ENCODE measurements at regions not wholly inside any gene's neighbourhood (a gene's known extent, or its start where the extent isn't known, plus 50 kb on each side); places are given as distances from the start of the nearest gene placed in this dataset.

DNA sequence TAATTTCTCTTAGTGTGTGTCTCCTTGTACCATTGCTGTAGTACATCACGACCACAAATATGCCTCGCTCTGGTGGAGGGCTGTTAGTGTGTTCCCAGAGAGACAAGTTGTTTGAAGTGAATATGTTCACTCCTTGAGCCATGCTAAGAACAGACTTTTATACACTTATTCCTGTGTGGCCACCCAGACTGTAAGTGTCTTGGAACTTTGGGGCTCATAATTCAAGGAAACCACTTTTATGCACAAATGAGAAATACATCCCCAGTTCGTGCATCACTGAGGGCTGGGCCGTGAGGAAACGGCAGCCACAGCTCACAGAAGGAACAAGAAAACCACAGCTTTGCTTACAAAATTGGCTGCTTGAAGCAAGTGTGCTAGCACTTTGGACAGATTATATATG is 362.2 kb upstream of the DDHD1 start:
- Histone ChIP-seq H3K4me3 (ENCODE audit: low read length) (no peak overlapping the region), H3K27me3 (ENCODE audit: control insufficient read depth in 2 of 2, insufficient read depth in 2 of 2, low read length in 2 of 2) (no peaks in the 10 kb centered on the region), H3K4me1 (ENCODE audit: control insufficient read depth in 2 of 2, insufficient read depth in 2 of 2, low read length in 2 of 2) (no peaks in the 10 kb centered on the region), H3K36me3 (ENCODE audit: control insufficient read depth in 2 of 3, insufficient read depth in 3 of 3, low read length in 3 of 3) (no peaks in the 10 kb centered on the region), H3K27ac (ENCODE audit: low read depth, low read length) (no peak overlapping the region), H3K9me3 (ENCODE audit: control insufficient read depth in 2 of 3, low read length in 3 of 3) (no peaks in the 10 kb centered on the region)
- DNase-seq (no peak), ATAC-seq (no peak)
- Mint-ChIP-seq H3K27me3 (no peaks in the 10 kb centered on the region), H3K27ac (no peak overlapping the region), H3K4me3 (no peak overlapping the region), H3K36me3 (no peaks in the 10 kb centered on the region), H3K9me3 (peaks cover 0 to 5% (median 0%) of the 10 kb centered on the region in 11 donors), H3K4me1 (peaks cover 0 to 10% (median 0%) of the 10 kb centered on the region in 7 donors)
- CTCF ChIA-PET: no interaction called here
- intact Hi-C loops (cut with micrococcal nuclease): no loop called here
- POLR2A ChIA-PET: no interaction called here

DNA sequence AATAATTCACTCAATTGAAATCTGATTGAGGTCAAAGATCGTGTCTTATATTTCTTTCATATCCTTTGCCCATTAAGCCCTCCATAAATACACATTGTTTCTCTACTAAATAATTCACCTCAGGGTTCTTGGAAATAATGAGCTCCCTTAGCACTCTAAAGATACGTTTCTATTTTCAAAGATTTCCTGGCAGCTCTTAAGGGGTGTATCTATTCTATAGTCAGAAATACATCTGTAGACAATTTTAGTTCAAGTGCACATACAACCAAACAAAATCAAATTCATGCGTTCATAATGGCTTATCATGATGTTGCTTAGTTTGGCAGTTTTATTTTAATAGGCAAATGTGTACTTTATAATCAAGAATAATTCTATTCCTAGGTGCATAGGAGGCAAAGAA is 361.1 kb upstream of the DDHD1 start:
- peaks cover 0 to 5% (median 0%) of the 10 kb centered on the region in 11 donors for H3K9me3 Mint-ChIP-seq
- Histone ChIP-seq H3K27me3 (ENCODE audit: control insufficient read depth in 2 of 2, insufficient read depth in 2 of 2, low read length in 2 of 2) (no peaks in the 10 kb centered on the region), H3K4me3 (ENCODE audit: low read length) (no peak overlapping the region), H3K4me1 (ENCODE audit: control insufficient read depth in 2 of 2, insufficient read depth in 2 of 2, low read length in 2 of 2) (no peaks in the 10 kb centered on the region), H3K9me3 (ENCODE audit: control insufficient read depth in 2 of 3, low read length in 3 of 3) (no peaks in the 10 kb centered on the region), H3K27ac (ENCODE audit: low read depth, low read length) (no peak overlapping the region), H3K36me3 (ENCODE audit: control insufficient read depth in 2 of 3, insufficient read depth in 3 of 3, low read length in 3 of 3) (no peaks in the 10 kb centered on the region)
- H3K36me3 Mint-ChIP-seq: no peaks in the 10 kb centered on the region
- DNase-seq (no peak), ATAC-seq (no peak)
- ChIA-PET POLR2A (no interaction called here), CTCF (no interaction called here)
- no peak overlapping the region for H3K27ac Mint-ChIP-seq
- intact Hi-C loops (cut with micrococcal nuclease): no loop called here
- H3K4me3 Mint-ChIP-seq: no peak overlapping the region
- peaks cover 0 to 10% (median 0%) of the 10 kb centered on the region in 7 donors for H3K4me1 Mint-ChIP-seq
- no peaks in the 10 kb centered on the region for H3K27me3 Mint-ChIP-seq

DNA sequence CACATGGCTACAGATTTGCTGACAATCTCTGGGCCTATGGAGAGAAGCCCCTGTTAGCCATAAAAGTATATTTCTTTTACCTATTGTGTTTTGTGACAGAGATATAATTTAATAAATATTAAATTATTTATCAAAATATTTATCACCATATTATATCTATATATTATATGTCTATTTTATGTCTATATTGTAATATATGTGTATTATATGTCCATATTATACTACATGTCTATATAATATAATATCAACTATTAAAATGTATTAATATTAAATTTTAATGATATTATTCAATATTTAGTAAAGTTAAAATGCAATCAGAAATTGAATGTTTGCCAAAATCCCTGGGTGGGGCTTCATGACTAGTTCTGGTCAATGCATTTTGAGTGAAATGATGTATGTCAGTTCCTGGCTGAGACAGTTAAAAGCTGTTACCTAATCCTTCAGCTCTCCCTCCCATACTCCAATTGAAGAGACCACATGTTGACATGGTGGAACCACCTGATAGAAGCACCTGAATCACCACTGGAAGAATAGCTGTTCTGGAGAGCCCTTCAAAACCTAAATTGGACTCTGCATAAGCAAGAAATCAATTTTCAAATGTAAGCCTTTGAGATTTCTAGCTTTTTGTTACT is 357.3 kb upstream of the DDHD1 start:
- ATAC-seq (no peak), DNase-seq (no peak)
- H3K9me3 ChIP-seq (ENCODE audit: control insufficient read depth in 2 of 3, low read length in 3 of 3): peaks cover 0 to 4% (median 0%) of the 10 kb centered on the region in 3 experiments
- ChIA-PET POLR2A (no interaction called here), CTCF (no interaction called here)
- H3K4me1 ChIP-seq (ENCODE audit: control insufficient read depth in 2 of 2, insufficient read depth in 2 of 2, low read length in 2 of 2): no peaks in the 10 kb centered on the region
- no peak overlapping the region for H3K27ac ChIP-seq (ENCODE audit: low read depth, low read length)
- Mint-ChIP-seq H3K9me3 (peaks cover 0 to 17% (median 7%) of the 10 kb centered on the region in 11 donors), H3K27me3 (peaks cover 0 to 5% (median 0%) of the 10 kb centered on the region in 5 donors), H3K4me3 (no peak overlapping the region), H3K36me3 (peaks cover 0 to 4% (median under 1%) of the 10 kb centered on the region in 5 donors), H3K4me1 (peaks cover 0 to 5% (median 0%) of the 10 kb centered on the region in 7 donors), H3K27ac (no peak overlapping the region)
- intact Hi-C loops (cut with micrococcal nuclease): no loop called here
- H3K27me3 ChIP-seq (ENCODE audit: control insufficient read depth in 2 of 2, insufficient read depth in 2 of 2, low read length in 2 of 2): no peaks in the 10 kb centered on the region
- H3K4me3 ChIP-seq (ENCODE audit: low read length): no peak overlapping the region
- H3K36me3 ChIP-seq (ENCODE audit: control insufficient read depth in 2 of 3, insufficient read depth in 3 of 3, low read length in 3 of 3): no peaks in the 10 kb centered on the region

DNA sequence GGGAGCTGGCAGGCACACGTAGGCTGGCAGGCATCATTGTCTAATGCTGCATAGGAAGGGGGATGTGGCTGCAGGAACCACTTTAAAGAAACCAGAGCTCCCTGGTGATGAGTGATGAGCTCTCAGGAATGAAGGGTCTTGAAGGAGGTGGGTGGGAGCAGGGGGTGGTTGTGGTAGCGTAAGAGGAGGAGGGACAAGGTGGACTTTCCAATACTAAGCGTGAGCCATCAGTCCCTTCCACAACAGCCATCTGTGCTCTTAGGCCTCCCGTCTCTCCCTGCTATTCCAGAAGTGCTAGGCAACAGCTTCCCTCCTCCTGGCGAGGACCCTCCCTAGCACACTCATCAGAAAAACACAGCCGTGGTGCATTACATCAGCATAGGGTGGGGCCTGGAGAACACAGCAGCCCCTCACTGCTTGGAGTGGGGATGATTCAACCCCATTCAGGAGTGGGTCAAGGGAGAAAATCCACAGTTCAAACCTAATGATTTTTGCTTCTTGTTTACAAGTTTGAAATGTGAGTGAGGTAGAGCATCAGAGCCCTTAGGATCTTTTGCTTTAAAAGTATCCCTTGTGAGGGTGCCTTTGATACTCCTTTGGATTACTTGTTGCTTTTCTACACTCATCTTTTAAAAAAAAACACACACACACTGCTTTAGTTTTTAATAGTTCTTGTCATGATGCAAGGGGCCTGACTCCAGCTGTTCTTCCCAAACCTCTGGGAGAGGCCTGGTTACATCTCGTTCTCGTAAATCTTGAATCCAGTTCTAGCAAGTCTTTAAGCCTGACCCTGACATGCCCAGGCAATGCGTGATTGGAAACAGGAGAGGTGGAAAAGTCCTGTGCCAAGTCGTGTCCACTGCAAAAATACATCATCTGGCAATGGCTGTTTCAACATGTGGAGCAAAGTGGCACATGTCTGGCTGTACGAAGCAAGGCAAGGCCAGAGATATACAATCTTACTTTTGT is 356.4 kb upstream of the DDHD1 start:
- Histone ChIP-seq H3K27ac (ENCODE audit: low read depth, low read length) (no peak overlapping the region), H3K27me3 (ENCODE audit: control insufficient read depth in 2 of 2, insufficient read depth in 2 of 2, low read length in 2 of 2) (no peaks in the 10 kb centered on the region), H3K9me3 (ENCODE audit: control insufficient read depth in 2 of 3, low read length in 3 of 3) (peaks cover 0 to 7% (median 0%) of the 10 kb centered on the region in 3 experiments), H3K4me3 (ENCODE audit: low read length) (no peak overlapping the region), H3K36me3 (ENCODE audit: control insufficient read depth in 2 of 3, insufficient read depth in 3 of 3, low read length in 3 of 3) (no peaks in the 10 kb centered on the region), H3K4me1 (ENCODE audit: control insufficient read depth in 2 of 2, insufficient read depth in 2 of 2, low read length in 2 of 2) (no peaks in the 10 kb centered on the region)
- H3K9me3 Mint-ChIP-seq: peaks cover 4 to 23% (median 11%) of the 10 kb centered on the region in 11 donors
- H3K4me3 Mint-ChIP-seq: no peak overlapping the region
- H3K36me3 Mint-ChIP-seq: peaks cover 0 to 8% (median 4%) of the 10 kb centered on the region in 5 donors
- DNase-seq: no peak
- H3K27me3 Mint-ChIP-seq: peaks cover 0 to 5% (median 0%) of the 10 kb centered on the region in 5 donors
- no peak overlapping the region for H3K27ac Mint-ChIP-seq
- ChIA-PET POLR2A (no interaction called here), CTCF (no interaction called here)
- intact Hi-C loops (cut with micrococcal nuclease): no loop called here
- ATAC-seq: no peak
- no peaks in the 10 kb centered on the region for H3K4me1 Mint-ChIP-seq

DNA sequence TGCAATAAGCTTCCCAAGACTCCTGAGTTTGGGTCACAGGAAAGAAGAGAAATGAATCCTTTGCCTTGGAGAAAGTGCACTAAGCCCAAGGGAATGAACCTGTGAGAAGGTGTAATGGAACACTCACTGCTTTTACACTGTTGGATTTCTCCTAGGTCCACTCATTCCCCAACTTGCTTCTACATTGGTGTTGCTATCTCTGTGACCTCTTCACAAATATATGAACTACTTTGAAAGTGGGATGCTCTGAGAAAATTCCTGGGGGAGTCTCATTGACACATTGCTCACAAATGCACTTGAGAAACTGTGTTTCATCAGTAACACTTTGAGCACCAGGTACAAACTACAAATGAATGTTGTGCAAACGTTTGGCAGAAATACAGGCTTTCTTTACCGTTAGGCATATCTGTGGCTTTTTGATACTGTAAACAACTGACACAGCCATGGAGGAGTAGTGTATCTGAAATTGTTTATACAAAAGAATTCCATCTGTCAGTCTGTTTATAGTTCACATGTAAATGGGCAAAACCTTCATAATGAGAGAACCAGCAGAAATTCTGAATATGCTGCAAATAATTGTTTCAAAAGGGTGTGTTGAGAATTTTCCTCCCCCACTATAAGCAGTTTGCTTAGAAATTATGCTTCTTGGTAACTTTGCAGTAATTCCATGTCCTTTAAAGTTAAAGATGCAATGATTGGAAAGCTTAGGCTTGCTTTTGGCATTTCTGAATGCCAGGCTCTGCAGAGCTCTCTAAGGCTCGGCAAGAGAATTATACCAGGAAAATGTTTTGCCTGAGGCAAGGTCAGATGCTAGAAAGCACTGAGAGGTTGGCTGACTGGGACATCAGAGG is 348.5 kb upstream of the DDHD1 start:
- ATAC-seq: no peak
- DNase-seq: no peak
- Histone ChIP-seq H3K36me3 (ENCODE audit: control insufficient read depth in 2 of 3, insufficient read depth in 3 of 3, low read length in 3 of 3) (no peaks in the 10 kb centered on the region), H3K9me3 (ENCODE audit: control insufficient read depth in 2 of 3, low read length in 3 of 3) (peaks cover 0 to 17% (median 0%) of the 10 kb centered on the region in 3 experiments), H3K4me3 (ENCODE audit: low read length) (no peak overlapping the region), H3K27ac (ENCODE audit: low read depth, low read length) (no peak overlapping the region), H3K27me3 (ENCODE audit: control insufficient read depth in 2 of 2, insufficient read depth in 2 of 2, low read length in 2 of 2) (no peaks in the 10 kb centered on the region), H3K4me1 (ENCODE audit: control insufficient read depth in 2 of 2, insufficient read depth in 2 of 2, low read length in 2 of 2) (no peaks in the 10 kb centered on the region)
- no peak overlapping the region for H3K27ac Mint-ChIP-seq
- H3K4me1 Mint-ChIP-seq: peaks cover 0 to 2% (median 0%) of the 10 kb centered on the region in 7 donors
- no peak overlapping the region for H3K4me3 Mint-ChIP-seq
- H3K36me3 Mint-ChIP-seq: peaks cover 0 to 19% (median 4%) of the 10 kb centered on the region in 5 donors
- H3K27me3 Mint-ChIP-seq: peaks cover 0 to 6% (median 2%) of the 10 kb centered on the region in 5 donors
- intact Hi-C loops (cut with micrococcal nuclease): no loop called here
- POLR2A ChIA-PET: no interaction called here
- CTCF ChIA-PET: no interaction called here
- H3K9me3 Mint-ChIP-seq: peaks cover 18 to 58% (median 25%) of the 10 kb centered on the region in 11 donors

DNA sequence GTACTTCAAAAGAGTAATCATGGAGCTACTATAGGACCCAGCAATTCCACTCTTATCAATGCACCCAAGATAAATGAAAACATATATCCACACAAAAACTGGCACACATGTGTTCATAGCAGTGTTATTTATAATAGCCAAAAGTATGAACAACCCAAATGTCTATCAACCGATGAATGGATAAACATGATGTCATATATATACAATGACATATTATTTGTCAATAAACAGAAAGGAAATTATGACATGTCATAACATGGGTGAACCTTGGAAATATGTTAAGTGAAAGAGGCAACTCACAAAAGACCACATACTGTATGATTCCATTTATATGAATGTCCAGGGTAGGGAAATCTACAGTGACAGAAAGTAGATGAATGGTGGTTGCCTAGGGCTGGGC is 347.1 kb upstream of the DDHD1 start:
- CTCF ChIA-PET: no interaction called here
- H3K27ac ChIP-seq (ENCODE audit: low read depth, low read length): no peak overlapping the region
- no peaks in the 10 kb centered on the region for H3K4me1 ChIP-seq (ENCODE audit: control insufficient read depth in 2 of 2, insufficient read depth in 2 of 2, low read length in 2 of 2)
- no peak for DNase-seq
- no peaks in the 10 kb centered on the region for H3K36me3 ChIP-seq (ENCODE audit: control insufficient read depth in 2 of 3, insufficient read depth in 3 of 3, low read length in 3 of 3)
- no peak overlapping the region for H3K4me3 ChIP-seq (ENCODE audit: low read length)
- no peak overlapping the region for H3K27ac Mint-ChIP-seq
- peaks cover 0 to 2% (median 0%) of the 10 kb centered on the region in 7 donors for H3K4me1 Mint-ChIP-seq
- no peak for ATAC-seq
- H3K36me3 Mint-ChIP-seq: peaks cover 0 to 20% (median 0%) of the 10 kb centered on the region in 5 donors
- no peaks in the 10 kb centered on the region for H3K27me3 ChIP-seq (ENCODE audit: control insufficient read depth in 2 of 2, insufficient read depth in 2 of 2, low read length in 2 of 2)
- H3K9me3 Mint-ChIP-seq: peaks cover 13 to 51% (median 21%) of the 10 kb centered on the region in 11 donors
- POLR2A ChIA-PET: no interaction called here
- intact Hi-C loops (cut with micrococcal nuclease): no loop called here
- H3K9me3 ChIP-seq (ENCODE audit: control insufficient read depth in 2 of 3, low read length in 3 of 3): peaks cover 0 to 11% (median 0%) of the 10 kb centered on the region in 3 experiments
- no peak overlapping the region for H3K4me3 Mint-ChIP-seq
- peaks cover 0 to 10% (median 3%) of the 10 kb centered on the region in 5 donors for H3K27me3 Mint-ChIP-seq
